ENCODE measurements at regions not wholly inside any gene's neighbourhood (a gene's known extent, or its start where the extent isn't known, plus 50 kb on each side); places are given as distances from the start of the nearest gene placed in this dataset.
"Not testable (repeated sequence)": the region's sequence is repeated elsewhere in the genome, so short reads cannot be mapped to it uniquely, and the experiment has no call there.

GRCh38 chr7:12016439-12016838 lies 184.4 kb upstream of the THSD7A start:
- no peak for TF ChIP-seq CTCF (conservative IDR thresholded peaks at IDR 0.05; ENCODE audit: control insufficient read depth, insufficient read depth, low read depth, low read length)
- no peak for DNase-seq (ENCODE audit: low read depth)
- H3K4me3 ChIP-seq (ENCODE audit: control insufficient read depth, low read depth, low read length) = no peak overlapping the region

DNA sequence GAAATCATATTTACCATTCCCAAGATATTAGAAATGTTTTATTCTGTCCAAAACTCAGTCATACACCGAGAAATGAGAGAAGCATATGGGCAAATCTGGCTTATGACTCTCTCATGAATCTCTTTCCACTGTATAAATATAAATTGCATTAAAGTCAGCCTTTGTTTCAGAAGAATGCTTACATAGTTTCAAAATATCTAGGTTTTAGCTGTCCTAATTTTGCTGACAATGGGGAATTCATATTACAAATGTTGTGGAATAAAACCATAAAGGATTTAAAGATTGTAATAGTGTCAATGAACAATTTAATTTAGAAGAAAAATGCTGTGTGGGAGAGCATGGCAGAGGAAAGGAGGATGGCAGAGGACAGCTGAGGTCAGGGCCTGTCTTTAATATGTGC lies 185.0 kb upstream of the THSD7A start:
- TF ChIP-seq CTCF (conservative IDR thresholded peaks at IDR 0.05; ENCODE audit: control insufficient read depth, insufficient read depth, low read depth, low read length) = no peak
- no peak for DNase-seq (ENCODE audit: low read depth)

GRCh38 chr7:12022011-12022410 lies 189.1 kb upstream of the TMEM106B start:
- H3K4me3 ChIP-seq (ENCODE audit: control insufficient read depth, low read depth, low read length) = not testable (repeated sequence)

More for the DNA sequence above, 185.0 kb upstream of the THSD7A start:
- no peak overlapping the region for H3K4me3 ChIP-seq (ENCODE audit: control insufficient read depth, low read depth, low read length)

GRCh38 chr7:12025246-12025645 lies 185.8 kb upstream of the TMEM106B start:
- TF ChIP-seq CTCF (conservative IDR thresholded peaks at IDR 0.05; ENCODE audit: control insufficient read depth, insufficient read depth, low read depth, low read length) = no peak
- DNase-seq (ENCODE audit: low read depth) = peak; percentile 21
- H3K4me3 ChIP-seq (ENCODE audit: control insufficient read depth, low read depth, low read length) = no peak overlapping the region

More at GRCh38 chr7:12022011-12022410, 189.1 kb upstream of the TMEM106B start:
- DNase-seq (ENCODE audit: low read depth) = not testable (repeated sequence)

DNA sequence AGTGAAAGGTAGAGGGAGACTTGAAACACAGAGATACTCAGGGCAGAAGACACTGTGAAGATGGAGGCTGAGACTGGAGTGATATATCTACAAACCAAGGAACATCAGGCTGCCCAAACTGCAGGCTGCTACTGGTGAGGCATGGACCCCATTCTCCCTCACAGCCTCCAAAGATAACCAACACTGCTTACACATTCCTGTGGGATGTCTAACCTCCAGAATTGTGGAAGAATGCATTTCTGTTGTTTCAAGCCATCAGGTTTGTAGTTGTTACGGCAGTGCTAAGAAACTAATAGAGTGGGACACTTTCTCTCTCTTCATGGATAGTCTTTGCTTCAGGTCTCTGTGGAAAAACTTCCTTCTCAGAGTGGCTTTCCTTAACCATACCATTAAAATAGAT lies 182.6 kb upstream of the TMEM106B start:
- TF ChIP-seq CTCF (conservative IDR thresholded peaks at IDR 0.05; ENCODE audit: control insufficient read depth, insufficient read depth, low read depth, low read length) = no peak
- DNase-seq (ENCODE audit: low read depth) = no peak

GRCh38 chr7:12030116-12030515 lies 181.0 kb upstream of the TMEM106B start:
- DNase-seq (ENCODE audit: low read depth) = peak; percentile 28
- no peak overlapping the region for H3K4me3 ChIP-seq (ENCODE audit: control insufficient read depth, low read depth, low read length)
- no peak for TF ChIP-seq CTCF (conservative IDR thresholded peaks at IDR 0.05; ENCODE audit: control insufficient read depth, insufficient read depth, low read depth, low read length)

More for the DNA sequence above, 182.6 kb upstream of the TMEM106B start:
- no peak overlapping the region for H3K4me3 ChIP-seq (ENCODE audit: control insufficient read depth, low read depth, low read length)

- no peak for DNase-seq (ENCODE audit: low read depth)
- no peak for TF ChIP-seq CTCF (conservative IDR thresholded peaks at IDR 0.05; ENCODE audit: control insufficient read depth, insufficient read depth, low read depth, low read length)
- H3K4me3 ChIP-seq (ENCODE audit: control insufficient read depth, low read depth, low read length) = no peak overlapping the region
These were observed 179.9 kb upstream of the TMEM106B start for GRCh38 chr7:12031186-12031585.

All from fibroblast of mammary gland (primary cell).